Naive B cell (primary cell): ENCODE measurements at regions not wholly inside any gene's neighbourhood (a gene's known extent, or its start where the extent isn't known, plus 50 kb on each side); places are given as distances from the start of the nearest gene placed in this dataset.

Experiments used
- ATAC-seq, 2 donors: fragments of 150-1000 bp; cut with Tn5 transposase; 2 replicates each; pipeline ENCODE4 v1.10.0; 2021; ENCODE audit warnings: low read depth in 2 of 2, mild to moderate bottlenecking in 2 of 2, moderate library complexity in 2 of 2
- DNase-seq: peaks from one replicate; pipeline ENCODE4 v3.0.0; 2022
- H3K27ac Mint-ChIP-seq, 6 donors: one replicate each; pipeline ENCODE4 v1.8.0; 2020 to 2022; ENCODE audit warnings: mild to moderate bottlenecking in 6 of 6, mixed read lengths in 6 of 6, moderate library complexity in 5 of 6, inconsistent platforms in 2 of 6
- H3K27me3 Mint-ChIP-seq, 3 donors: one replicate each; pipeline ENCODE4 v1.8.0; 2021 to 2022; ENCODE audit warnings: mixed read lengths in 3 of 3, mild to moderate bottlenecking in 1 of 3
- H3K36me3 Mint-ChIP-seq, 2 donors: one replicate each; pipeline ENCODE4 v1.8.0; 2020 to 2022; ENCODE audit warnings: mixed read lengths in 2 of 2, inconsistent platforms in 1 of 2, mild to moderate bottlenecking in 1 of 2
- H3K4me1 Mint-ChIP-seq, 3 donors: one replicate each; pipeline ENCODE4 v1.8.0; 2020 to 2022; ENCODE audit warnings: mixed read lengths in 3 of 3, inconsistent platforms in 1 of 3, mild to moderate bottlenecking in 1 of 3, moderate library complexity in 1 of 3
- H3K4me3 Mint-ChIP-seq, 8 donors: one replicate each; pipeline ENCODE4 v1.8.0; 2020 to 2022; ENCODE audit warnings: mild to moderate bottlenecking in 8 of 8, mixed read lengths in 8 of 8, moderate library complexity in 8 of 8, inconsistent platforms in 2 of 8
- H3K9me3 Mint-ChIP-seq, 7 donors: one replicate each; pipeline ENCODE4 v1.8.0; 2020 to 2022; ENCODE audit warnings: mixed read lengths in 7 of 7, mild to moderate bottlenecking in 5 of 7, inconsistent platforms in 2 of 7, moderate library complexity in 1 of 7

- H3K36me3 Mint-ChIP-seq, result no peaks in the 10 kb centered on the region
- ATAC-seq, result no peak
- H3K9me3 Mint-ChIP-seq, result peaks cover 0 to 13% (median 0%) of the 10 kb centered on the region in 7 donors
- no peak overlapping the region for H3K4me3 Mint-ChIP-seq
- H3K4me1 Mint-ChIP-seq, result no peaks in the 10 kb centered on the region
- H3K27ac Mint-ChIP-seq, result no peak overlapping the region
- H3K27me3 Mint-ChIP-seq, result no peaks in the 10 kb centered on the region
- DNase-seq, result no peak
These were observed 445.2 kb downstream of the FAM181B start for GRCh38 chr11:82288471-82288870.

- DNase-seq (no peak), ATAC-seq (no peak)
- H3K4me3 Mint-ChIP-seq, result no peak overlapping the region
- H3K27me3 Mint-ChIP-seq, result no peaks in the 10 kb centered on the region
- H3K36me3 Mint-ChIP-seq, result no peaks in the 10 kb centered on the region
- H3K4me1 Mint-ChIP-seq, result no peaks in the 10 kb centered on the region
- H3K27ac Mint-ChIP-seq, result no peak overlapping the region
- peaks cover 0 to 7% (median 0%) of the 10 kb centered on the region in 7 donors for H3K9me3 Mint-ChIP-seq
These were observed 462.8 kb downstream of the FAM181B start for GRCh38 chr11:82270870-82271269.

GRCh38 chr11:82268627-82269026, 465.0 kb downstream of the FAM181B start:
- Mint-ChIP-seq H3K36me3 (no peaks in the 10 kb centered on the region), H3K27me3 (no peaks in the 10 kb centered on the region), H3K4me1 (no peaks in the 10 kb centered on the region), H3K4me3 (no peak overlapping the region), H3K27ac (no peak overlapping the region), H3K9me3 (peaks cover 0 to 7% (median 0%) of the 10 kb centered on the region in 7 donors)
- DNase-seq (no peak), ATAC-seq (no peak)

GRCh38 chr11:82267186-82267585, 466.5 kb downstream of the FAM181B start:
- Mint-ChIP-seq H3K4me1 (no peaks in the 10 kb centered on the region), H3K27me3 (no peaks in the 10 kb centered on the region), H3K36me3 (no peaks in the 10 kb centered on the region), H3K4me3 (no peak overlapping the region), H3K27ac (no peak overlapping the region), H3K9me3 (peaks cover 0 to 7% (median 0%) of the 10 kb centered on the region in 7 donors)
- ATAC-seq, result no peak
- no peak for DNase-seq

GRCh38 chr11:82261367-82261766, 472.3 kb downstream of the FAM181B start:
- H3K9me3 Mint-ChIP-seq, result no peaks in the 10 kb centered on the region
- ATAC-seq (no peak), DNase-seq (no peak)
- peaks cover 0 to 4% (median 0%) of the 10 kb centered on the region in 3 donors for H3K27me3 Mint-ChIP-seq
- H3K4me1 Mint-ChIP-seq, result no peaks in the 10 kb centered on the region
- no peaks in the 10 kb centered on the region for H3K36me3 Mint-ChIP-seq
- no peak overlapping the region for H3K4me3 Mint-ChIP-seq
- no peak overlapping the region for H3K27ac Mint-ChIP-seq

GRCh38 chr11:82250047-82250446, 483.6 kb downstream of the FAM181B start:
- Mint-ChIP-seq H3K27ac (no peak overlapping the region), H3K4me3 (no peak overlapping the region)

GRCh38 chr11:82246926-82247325, 486.7 kb downstream of the FAM181B start:
- Mint-ChIP-seq H3K27me3 (no peaks in the 10 kb centered on the region), H3K4me1 (no peaks in the 10 kb centered on the region), H3K27ac (no peak overlapping the region), H3K36me3 (no peaks in the 10 kb centered on the region), H3K4me3 (no peak overlapping the region), H3K9me3 (peaks cover 0 to 3% (median 0%) of the 10 kb centered on the region in 7 donors)
- DNase-seq (no peak), ATAC-seq (no peak)

More at GRCh38 chr11:82250047-82250446, 483.6 kb downstream of the FAM181B start:
- H3K27me3 Mint-ChIP-seq, result no peaks in the 10 kb centered on the region
- DNase-seq (no peak), ATAC-seq (no peak)
- no peaks in the 10 kb centered on the region for H3K4me1 Mint-ChIP-seq
- no peaks in the 10 kb centered on the region for H3K9me3 Mint-ChIP-seq
- H3K36me3 Mint-ChIP-seq, result no peaks in the 10 kb centered on the region

GRCh38 chr11:82239498-82239897, 494.2 kb downstream of the FAM181B start:
- no peak for DNase-seq
- Mint-ChIP-seq H3K36me3 (no peaks in the 10 kb centered on the region), H3K4me1 (no peaks in the 10 kb centered on the region), H3K4me3 (no peak overlapping the region), H3K27me3 (no peaks in the 10 kb centered on the region), H3K9me3 (peaks cover 0 to 9% (median 2%) of the 10 kb centered on the region in 7 donors), H3K27ac (no peak overlapping the region)
- ATAC-seq, result no peak

- DNase-seq (no peak), ATAC-seq (no peak)
- no peaks in the 10 kb centered on the region for H3K27me3 Mint-ChIP-seq
- H3K36me3 Mint-ChIP-seq, result no peaks in the 10 kb centered on the region
- no peak overlapping the region for H3K4me3 Mint-ChIP-seq
- H3K4me1 Mint-ChIP-seq, result no peaks in the 10 kb centered on the region
- peaks cover 0 to 4% (median 2%) of the 10 kb centered on the region in 7 donors for H3K9me3 Mint-ChIP-seq
- no peak overlapping the region for H3K27ac Mint-ChIP-seq
These were observed 499.4 kb downstream of the FAM181B start for GRCh38 chr11:82234256-82234655.

- Mint-ChIP-seq H3K9me3 (peaks cover 0 to 2% (median 0%) of the 10 kb centered on the region in 7 donors), H3K36me3 (no peaks in the 10 kb centered on the region), H3K27me3 (no peaks in the 10 kb centered on the region), H3K4me1 (no peaks in the 10 kb centered on the region), H3K4me3 (no peak overlapping the region), H3K27ac (no peak overlapping the region)
- DNase-seq (no peak), ATAC-seq (no peak)
These were observed 500.5 kb downstream of the FAM181B start for GRCh38 chr11:82233201-82233600.

- ATAC-seq (no peak), DNase-seq (no peak)
- H3K27ac Mint-ChIP-seq, result no peak overlapping the region
- no peaks in the 10 kb centered on the region for H3K36me3 Mint-ChIP-seq
- H3K4me1 Mint-ChIP-seq, result no peaks in the 10 kb centered on the region
- no peak overlapping the region for H3K4me3 Mint-ChIP-seq
- peaks cover 0 to 5% (median 1%) of the 10 kb centered on the region in 7 donors for H3K9me3 Mint-ChIP-seq
- H3K27me3 Mint-ChIP-seq, result no peaks in the 10 kb centered on the region
These were observed 504.3 kb downstream of the FAM181B start for GRCh38 chr11:82229341-82229740.

GRCh38 chr11:82225930-82226329, 507.7 kb downstream of the FAM181B start:
- no peak for ATAC-seq
- Mint-ChIP-seq H3K36me3 (no peaks in the 10 kb centered on the region), H3K27ac (no peak overlapping the region), H3K9me3 (peaks cover 0 to 9% (median 4%) of the 10 kb centered on the region in 7 donors), H3K4me3 (no peak overlapping the region), H3K4me1 (no peaks in the 10 kb centered on the region), H3K27me3 (no peaks in the 10 kb centered on the region)
- DNase-seq, result no peak

GRCh38 chr11:82225502-82225901, 508.2 kb downstream of the FAM181B start:
- DNase-seq (no peak), ATAC-seq (no peak)
- Mint-ChIP-seq H3K27me3 (no peaks in the 10 kb centered on the region), H3K4me3 (no peak overlapping the region), H3K4me1 (no peaks in the 10 kb centered on the region), H3K27ac (no peak overlapping the region), H3K9me3 (peaks cover 0 to 9% (median 4%) of the 10 kb centered on the region in 7 donors), H3K36me3 (no peaks in the 10 kb centered on the region)

GRCh38 chr11:82216927-82217570, 516.6 kb downstream of the FAM181B start:
- Mint-ChIP-seq H3K9me3 (no peaks in the 10 kb centered on the region), H3K27me3 (no peaks in the 10 kb centered on the region), H3K4me3 (no peak overlapping the region), H3K4me1 (no peaks in the 10 kb centered on the region), H3K27ac (no peak overlapping the region), H3K36me3 (no peaks in the 10 kb centered on the region)
- DNase-seq (no peak), ATAC-seq (no peak)

GRCh38 chr11:82210011-82210410, 523.7 kb downstream of the FAM181B start:
- H3K27ac Mint-ChIP-seq, result no peak overlapping the region
- no peaks in the 10 kb centered on the region for H3K4me1 Mint-ChIP-seq
- H3K9me3 Mint-ChIP-seq, result no peaks in the 10 kb centered on the region
- ATAC-seq (no peak), DNase-seq (no peak)
- H3K4me3 Mint-ChIP-seq, result no peak overlapping the region
- H3K36me3 Mint-ChIP-seq, result no peaks in the 10 kb centered on the region
- H3K27me3 Mint-ChIP-seq, result no peaks in the 10 kb centered on the region
